NCI-H1930 (cell line): ENCODE measurements at regions not wholly inside any gene's neighbourhood (a gene's known extent, or its start where the extent isn't known, plus 50 kb on each side); places are given as distances from the start of the nearest gene placed in this dataset.
"Not testable (repeated sequence)": the region's sequence is repeated elsewhere in the genome, so short reads cannot be mapped to it uniquely, and the experiment has no call there.

ENCODE experiments used
- DNase-seq, 2 experiments: peaks; one replicate each; lab custom pipeline; 2025; lab: John Stamatoyannopoulos, UW

DNA sequence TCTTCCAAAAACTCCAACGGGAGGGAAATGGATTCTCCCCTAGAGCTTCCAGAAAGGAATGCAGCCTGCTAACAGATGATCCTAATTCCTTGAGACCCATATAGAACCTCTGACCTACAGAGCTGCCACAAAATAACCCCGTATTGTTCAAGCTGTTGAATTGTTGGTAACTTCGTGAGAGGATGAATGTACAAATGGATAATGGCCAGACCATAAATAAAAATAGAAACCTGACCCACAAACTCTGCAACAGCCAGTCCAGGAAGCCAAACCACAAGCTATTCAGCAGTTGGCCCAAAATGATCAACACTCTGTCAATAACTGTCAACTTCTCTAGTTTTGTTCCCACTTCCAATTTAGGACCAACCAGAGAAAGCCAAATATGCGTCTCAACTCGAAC, 414.0 kb upstream of the ZNF717 start:
- DNase-seq = no peak

DNA sequence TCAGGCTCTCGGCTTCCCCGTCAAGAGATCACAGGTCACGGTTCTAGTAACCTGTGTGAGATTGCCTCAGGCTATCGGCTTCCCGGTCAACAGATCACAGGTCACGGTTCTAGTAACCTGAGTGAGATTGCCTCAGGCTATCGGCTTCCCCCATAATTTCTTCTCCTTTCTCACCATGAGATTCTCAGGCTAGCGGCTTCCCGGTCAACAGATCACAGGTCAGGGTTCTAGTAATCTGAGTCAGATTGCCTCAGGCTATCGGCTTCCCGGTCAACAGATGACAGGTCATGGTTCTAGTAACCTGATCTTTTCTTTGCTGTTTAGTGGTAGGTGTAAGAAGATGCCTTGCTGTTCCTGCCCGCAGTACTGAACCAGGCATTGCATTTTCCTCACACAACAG, 418.2 kb upstream of the ZNF717 start:
- DNase-seq = no peak

DNA sequence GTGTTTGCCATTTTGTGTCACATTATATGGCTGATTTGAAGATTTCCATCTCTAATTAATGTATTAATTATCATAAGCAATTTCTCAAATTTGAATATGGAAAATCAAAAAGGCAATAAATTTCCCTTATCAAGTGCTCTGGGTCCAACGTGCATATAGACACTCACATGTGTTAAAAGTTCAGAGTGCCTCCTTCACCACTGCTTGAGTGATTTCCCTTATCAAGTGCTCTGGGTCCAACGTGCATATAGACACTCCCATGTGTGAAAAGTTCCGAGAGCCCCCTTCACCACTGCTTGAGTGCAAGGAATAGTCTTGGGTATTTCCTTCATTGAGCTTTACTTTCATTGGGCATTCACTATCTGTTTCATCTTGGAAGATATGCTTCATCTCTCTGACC, 421.0 kb upstream of the ZNF717 start:
- no peak for DNase-seq

DNA sequence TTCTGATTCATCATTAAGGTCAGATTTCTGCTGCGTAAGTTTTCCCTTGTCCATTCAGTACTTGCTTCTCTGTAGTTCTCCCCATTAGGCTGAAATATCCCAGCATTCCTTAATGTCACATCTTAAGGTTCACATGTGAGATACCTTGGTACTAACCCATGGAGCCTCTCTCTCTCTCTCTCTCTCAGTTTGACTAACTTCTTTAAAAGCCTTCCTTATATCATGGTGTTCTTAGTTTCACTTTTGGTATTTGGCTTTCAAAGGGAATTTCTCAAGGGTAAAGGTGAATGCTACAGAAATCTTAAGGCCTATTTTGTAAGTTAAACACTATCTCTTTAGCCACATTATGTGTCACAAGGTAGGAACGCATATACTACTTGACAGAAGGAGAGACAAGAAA, 427.3 kb upstream of the ZNF717 start:
- DNase-seq = no peak

DNA sequence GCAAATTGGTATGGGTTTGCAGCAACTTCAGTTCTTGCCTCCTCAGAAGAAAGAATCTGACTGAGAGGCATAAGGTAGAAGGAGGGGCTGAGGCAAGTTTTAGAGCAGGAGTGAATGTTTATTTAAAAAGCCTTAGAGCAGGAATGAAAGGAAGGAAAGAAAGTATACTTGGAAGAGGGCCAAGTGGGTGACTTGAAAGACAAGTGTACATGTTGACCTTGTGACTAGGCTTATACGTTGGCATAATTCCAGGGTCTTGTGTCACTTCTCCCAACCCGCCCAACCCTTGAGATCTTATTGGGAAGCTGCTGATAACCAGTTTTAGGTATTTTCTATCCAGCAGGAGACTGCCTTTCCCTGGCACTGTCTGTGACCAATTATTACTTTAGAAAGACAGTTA, 436.9 kb upstream of the ZNF717 start:
- no peak for DNase-seq

DNA sequence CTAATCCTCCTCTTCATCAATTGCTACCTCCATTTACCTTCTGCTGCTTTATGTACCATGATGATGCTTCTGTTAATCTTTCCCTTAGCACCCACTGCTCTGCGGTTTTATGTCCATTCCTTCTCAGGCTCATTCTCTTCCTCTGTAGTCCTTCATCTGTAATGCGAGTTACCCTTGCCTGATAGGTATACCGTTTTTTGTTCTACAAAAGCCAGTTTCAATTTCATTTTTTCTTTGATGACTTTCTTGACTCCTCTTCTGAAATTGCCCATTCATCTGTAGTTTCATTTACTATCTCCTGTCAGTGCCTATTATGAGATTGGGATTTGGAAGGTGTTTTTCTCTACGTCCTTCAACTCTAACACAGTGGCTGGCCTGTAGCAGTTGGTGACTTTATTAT, 445.9 kb upstream of the ZNF717 start:
- DNase-seq = no peak

DNA sequence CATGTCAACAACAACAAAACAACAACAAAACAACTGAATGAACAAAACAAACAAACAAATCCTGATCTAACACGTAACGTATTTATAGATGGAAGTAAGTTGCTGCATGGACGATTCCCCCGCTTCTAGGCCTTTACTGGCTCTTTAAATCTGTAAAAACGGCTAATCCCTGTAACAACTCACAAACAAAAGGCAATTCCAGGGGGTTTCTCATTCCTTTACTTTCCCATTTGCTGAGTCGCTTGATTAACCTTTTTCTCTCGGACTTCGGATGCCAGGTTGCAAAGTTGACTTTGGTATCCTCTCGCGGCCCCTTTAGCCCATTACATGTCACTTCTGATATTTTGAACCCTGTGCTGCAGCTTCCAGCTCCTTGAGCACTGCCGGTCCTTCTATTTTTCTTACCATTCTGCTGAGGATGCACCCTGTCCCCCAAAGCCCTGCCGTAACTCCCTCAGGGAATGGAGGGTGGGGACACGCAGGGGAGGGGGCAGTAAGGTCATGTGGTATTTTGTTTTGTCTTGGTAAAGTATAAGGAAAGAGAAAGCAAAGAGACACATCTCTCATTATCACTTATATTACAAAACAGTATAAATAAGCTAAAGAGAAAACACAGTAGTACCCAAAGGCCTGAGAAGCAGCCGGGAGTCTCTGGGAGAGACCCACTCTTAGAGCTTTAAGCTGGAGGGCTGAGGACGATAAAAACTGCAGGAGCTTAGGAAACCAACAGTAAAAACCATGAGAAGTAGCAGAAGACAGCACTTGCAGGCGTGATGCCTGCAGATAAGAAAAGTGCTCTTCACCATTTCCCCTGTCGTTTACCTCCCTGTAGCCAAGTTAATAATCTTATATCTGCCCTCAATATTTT, 457.8 kb upstream of the ZNF717 start:
- no peak for DNase-seq

DNA sequence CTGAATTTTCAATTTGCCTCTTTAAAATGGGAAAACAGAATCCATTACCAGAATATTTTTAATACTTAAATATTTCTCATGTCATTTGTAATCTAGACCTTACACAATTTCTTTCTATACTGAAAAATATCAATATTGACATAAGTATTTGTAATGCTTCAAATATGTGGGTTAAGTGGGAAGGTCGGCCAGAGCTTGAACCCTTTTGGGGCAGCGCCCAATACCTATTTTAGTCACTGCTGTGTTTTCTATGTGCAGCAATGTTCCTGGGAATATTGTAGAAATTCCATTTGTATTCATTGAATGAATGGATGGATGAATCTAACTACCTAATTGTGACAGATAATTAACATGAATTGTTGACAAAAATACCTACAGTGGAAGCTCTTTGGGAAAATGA, 459.7 kb upstream of the ZNF717 start:
- DNase-seq = no peak

DNA sequence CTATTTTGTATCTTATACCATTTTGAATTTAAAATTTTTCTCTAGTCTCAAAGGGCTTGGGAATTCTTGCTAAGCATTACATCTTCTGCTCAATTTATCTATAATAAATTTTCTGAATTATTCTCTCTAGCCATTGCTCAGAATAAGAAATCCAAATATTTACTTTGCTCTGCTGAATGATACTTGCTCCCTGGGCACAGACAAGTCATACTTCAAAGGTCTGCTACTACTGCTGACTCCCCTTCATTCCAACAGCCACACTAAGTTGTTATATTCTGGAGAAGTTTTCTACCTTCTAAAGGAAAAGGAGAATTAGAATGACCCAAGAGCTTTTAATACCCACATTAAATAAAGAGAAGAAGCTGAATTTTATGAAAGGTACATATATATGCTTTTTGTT, 460.3 kb upstream of the ZNF717 start:
- no peak for DNase-seq

DNA sequence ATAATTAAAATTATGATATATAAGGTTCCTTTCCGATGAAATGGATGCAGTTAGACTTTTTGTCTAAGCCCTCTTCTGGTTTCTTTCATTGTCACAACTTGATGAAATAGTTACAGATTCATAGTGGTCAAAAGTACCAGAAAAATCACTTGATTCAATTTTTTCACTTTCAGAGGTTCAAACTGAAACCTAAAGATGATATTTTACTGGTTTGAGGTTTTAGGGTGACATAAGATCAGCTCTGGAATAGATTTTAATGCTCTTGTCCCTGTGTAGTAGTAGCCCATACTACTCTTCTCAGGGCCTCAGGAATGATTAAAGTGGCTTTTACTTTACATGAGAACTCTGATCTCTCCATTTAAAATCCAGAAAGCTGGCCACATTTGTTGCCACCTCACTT, 479.1 kb upstream of the ZNF717 start:
- DNase-seq = no peak

DNA sequence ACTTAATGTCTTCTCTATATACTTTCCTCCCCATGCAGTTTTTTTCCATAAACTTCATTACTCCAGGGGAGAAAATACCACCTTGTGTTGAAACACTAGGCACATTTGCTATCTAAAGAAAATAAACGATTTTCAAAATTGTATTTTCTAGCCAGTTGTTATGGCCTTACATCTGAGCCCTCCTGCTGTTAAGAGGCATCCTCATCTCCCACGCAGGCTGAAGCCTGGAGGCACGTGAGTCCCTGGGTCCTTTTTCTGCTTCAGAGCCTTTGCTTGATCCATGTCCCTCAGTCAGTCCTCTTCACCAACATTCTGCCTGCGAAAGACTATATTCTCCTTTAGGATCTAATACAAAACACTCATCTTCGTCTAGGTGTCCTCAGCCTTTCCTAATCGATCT, 479.6 kb upstream of the ZNF717 start:
- DNase-seq = no peak

DNA sequence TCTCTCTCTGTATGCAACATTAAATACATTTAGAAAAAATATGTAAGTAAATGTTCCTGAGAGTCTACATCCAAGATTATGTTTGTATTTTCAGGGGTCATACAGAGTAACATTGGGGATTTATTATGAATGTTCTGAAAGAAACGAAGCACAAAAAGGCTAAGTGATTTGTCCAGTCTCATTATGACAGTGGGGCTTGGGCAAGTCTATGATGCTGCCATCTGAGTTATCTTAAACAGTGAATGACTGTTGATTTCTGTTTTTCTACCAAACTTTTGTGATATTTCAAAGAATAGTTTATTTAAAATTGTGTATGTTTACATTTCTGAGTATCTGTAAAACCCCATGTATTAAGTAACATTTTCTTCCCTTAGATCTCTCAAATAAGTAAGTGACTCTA, 481.2 kb upstream of the ZNF717 start:
- DNase-seq = no peak

DNA sequence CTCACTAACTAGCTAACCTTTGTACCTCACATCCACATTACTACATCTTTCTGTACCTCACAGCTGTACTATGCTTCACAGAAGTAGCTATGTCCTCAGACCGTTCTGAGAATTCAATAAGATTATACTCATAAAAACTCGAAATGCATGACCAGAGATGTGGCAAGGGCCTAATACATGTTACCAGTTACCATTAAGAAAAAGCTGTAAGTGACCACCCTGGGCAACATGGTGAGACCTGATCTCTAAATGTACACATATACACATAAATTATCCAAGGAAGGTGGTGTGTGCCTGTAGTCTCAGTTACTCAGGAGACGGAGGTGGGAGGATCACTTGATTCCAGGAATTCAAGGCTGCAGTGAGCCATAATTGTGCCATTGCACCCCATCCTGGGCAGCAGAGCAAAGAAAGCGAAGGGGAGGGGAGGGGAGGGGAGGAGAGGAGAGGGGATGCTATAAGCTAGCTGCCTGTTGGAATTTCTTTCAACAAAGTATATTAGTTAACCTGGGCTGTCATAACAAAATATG, 482.6 kb upstream of the ZNF717 start:
- no peak for DNase-seq

DNA sequence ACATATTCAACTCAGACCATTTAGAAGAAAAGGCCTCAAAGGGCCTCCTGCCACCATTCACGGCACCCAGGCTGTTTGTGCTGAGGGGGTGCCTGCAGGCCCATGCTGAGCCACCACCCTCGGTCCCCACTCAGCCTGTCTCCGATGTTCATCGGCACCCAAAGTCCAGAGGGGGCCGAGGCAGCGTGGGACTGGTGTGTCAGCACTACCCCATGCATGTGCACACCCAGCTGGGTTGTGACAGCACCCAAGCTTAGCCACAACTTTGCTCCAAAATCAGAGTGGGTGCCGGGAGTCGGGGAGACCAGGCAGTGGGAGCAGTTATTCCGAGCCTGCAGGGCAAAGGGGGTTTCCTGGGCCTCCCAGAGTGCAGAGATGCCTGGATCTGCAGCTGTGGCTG, 508.5 kb upstream of the ZNF717 start:
- no peak for DNase-seq

DNA sequence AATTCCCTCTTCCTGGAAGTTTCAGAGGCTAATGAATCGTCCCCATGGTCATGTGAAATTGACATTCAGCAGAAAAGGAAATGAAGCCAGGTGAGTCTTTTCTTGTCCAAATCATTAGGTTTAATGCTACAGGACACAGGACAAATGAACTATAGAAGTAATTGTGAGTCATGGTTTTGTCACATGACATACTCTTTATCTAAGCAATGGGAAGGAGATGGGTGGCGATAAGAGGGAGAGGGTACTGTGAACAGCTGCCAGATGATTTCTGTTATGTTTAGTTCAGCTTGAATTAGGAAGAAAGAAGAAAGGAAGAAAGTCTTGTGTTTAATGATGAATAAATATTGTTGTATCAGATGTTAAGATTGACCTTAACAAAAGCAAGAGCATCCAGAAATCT, 515.4 kb upstream of the ZNF717 start:
- peak in 1 of 2 experiments; percentile 4 for DNase-seq

DNA sequence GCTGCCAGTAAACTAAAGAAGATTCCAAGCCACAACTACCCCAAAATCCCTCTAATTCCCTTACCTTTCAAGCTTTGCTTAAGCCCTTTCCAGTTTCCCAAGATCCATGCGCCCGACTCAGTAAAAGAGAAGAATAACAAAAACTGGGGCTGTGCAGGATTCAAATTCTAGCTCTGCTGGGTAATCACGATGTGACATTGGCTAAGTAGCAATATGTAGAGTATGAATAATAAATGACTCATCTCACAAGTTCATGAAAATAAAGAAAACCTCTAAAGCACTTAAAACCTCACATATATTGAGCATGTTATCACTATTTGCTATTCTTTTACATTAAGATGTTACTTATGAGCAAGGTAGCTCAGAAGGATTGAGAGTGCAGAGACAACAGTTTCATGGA, 522.2 kb upstream of the ZNF717 start:
- no peak for DNase-seq

DNA sequence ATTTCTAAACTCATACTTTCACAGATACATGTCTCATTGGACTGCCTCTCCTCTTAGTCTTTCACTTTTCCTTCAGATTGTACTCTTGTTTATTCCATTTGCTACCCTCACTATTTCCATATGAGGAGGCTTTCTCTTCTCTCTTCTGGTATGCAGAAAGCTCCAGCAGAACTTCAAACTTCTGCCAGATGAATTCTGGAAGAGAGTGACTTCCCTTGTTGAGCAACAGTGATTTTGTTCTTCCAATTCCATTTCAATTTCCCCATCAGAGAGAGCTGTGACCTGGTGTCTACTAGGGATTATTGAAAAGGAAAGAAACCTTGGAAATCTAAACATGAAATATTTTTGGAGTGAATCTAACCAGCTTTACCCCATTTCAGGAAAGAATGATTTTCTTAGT, 523.2 kb upstream of the ZNF717 start:
- DNase-seq = no peak

DNA sequence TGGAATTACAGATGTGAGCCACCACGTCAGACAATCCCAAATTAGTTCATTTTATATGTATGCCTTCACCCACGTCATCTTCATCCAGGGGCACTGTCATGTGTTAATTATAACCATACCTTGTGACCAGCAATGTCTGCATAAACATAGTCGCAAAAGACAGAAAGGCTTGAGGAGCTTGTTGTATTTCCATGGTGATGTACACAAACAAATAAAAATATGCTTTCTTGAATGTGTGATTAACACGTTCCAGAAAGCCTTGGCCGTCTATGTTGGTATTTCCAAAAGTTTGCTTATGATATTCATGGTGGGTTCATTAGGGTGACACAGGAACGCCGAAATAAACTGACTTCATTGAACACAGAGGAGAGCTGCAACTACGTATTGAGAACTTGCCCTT, 524.7 kb upstream of the ZNF717 start:
- DNase-seq = no peak

DNA sequence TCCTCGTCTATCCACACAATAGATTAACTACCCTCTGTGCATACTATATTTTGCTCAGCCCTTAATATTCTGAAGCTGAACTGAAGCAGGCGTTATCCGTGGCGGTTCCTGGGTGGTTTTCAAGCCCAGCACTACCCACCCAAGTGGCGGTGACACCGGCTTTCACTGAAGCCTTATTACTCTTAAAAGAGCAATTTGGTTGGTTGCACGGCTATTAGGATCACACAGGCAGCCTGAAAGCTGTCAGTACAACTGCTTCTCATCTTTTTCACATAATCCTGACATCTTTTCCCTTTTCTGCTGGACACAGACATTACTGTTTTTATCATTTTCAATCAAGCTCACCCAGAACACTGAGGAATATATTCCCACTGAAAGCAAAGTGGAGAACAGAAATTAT, 525.3 kb upstream of the ZNF717 start:
- DNase-seq = no peak

DNA sequence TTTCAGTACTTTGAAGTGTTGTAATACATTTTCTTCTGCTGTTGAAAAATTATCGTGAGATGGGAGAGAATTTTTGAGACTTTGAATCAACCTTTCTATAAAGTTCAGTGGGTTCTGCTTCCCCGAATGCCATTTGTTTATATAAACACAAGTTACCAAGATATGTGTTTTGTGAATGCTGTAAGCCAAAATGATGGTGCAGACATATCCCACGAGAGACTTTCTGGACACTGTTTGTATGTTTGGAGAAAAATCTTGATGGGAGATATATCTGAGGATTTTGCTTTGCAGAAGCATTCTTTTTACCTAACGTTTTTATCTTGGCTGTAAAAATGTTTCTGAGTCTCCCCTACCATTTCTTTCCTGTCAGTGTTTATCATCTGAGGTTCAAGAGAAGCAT, 526.6 kb upstream of the ZNF717 start:
- DNase-seq = no peak

DNA sequence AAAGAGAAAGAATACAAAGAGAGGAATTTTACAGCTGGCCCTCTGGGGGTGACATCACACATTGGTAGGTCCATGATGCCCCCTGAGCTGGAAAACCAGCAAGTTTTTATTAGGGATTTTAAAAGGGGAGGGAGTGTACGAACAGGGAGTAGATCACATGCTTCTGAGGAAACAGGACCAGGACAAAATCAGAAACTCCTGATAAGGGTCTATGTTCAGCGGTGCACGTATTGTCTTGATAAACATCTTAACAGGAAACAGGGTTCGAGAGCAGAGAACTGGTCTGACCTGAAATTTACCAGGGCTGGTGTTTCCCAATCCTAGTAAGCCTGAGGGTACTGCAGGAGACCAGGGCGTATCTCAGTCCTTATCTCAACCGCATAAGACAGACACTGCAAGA, 530.6 kb upstream of the ZNF717 start:
- not testable (repeated sequence) for DNase-seq

DNA sequence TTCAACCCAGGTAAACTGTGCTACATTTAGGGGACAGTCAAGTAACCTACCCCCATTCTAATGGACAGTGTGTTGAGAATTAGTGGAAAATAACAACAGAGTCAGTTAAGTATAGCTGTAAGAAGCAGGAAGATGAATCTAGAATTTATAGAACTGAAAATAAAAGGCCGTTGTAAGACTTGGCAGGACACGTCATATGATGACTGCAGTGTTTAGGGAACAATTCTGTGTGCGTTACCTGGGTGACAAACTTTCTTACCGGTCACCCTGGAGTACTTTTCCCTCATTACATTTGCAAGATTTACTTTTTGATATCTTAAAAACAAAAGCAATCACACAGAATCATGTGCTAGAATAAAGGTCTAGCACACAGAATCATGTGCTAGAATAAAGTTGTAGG, 536.3 kb upstream of the ZNF717 start:
- no peak for DNase-seq

DNA sequence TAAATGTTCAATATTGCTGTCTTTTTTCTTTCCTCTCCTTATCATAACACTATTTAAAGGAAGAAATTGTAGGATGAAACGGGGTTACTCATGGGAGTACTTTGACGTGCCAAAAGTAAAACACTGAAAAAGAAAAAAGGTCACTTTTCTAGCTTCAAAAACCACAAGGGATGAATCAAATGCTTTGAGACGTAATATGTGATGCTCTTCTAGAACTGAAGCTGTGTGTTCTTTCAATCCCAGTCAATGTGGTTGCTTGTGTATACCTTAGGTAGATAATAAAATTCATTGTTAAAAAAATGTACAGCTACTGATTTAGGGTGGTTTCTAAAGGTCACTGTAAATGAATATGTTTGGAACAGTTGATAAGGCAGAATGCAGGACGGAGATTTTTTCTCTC, 538.8 kb upstream of the ZNF717 start:
- DNase-seq = no peak

DNA sequence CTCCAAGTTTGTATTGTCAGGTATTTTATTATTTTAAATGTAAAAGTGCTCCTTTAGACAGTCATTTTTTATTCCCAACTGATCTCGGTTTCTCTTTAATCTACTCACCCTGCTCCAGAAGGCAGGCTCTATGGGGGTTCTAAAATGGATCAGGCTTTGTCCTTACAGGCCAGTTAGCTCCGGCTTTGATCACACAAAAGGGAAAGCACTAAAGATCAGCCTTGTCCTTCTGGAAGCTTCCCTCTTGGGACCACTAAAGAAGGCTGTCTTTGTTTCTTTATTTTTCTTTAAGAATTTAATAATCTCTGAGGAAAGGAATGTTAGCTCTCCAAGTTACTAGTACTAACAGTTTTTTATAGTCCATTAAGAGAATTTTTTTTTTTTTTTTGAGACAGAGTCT, 560.5 kb upstream of the ZNF717 start:
- no peak for DNase-seq
